HEK293 (cell line): ENCODE measurements at regions not wholly inside any gene's neighbourhood (a gene's known extent, or its start where the extent isn't known, plus 50 kb on each side); places are given as distances from the start of the nearest gene placed in this dataset.
"Not testable (repeated sequence)": the region's sequence is repeated elsewhere in the genome, so short reads cannot be mapped to it uniquely, and the experiment has no call there.

ENCODE experiments used
- ZBTB48 ChIP-seq: fragments of 450-650 bp; formaldehyde crosslinking; IDR thresholded peaks from 2 replicates; pipeline ENCODE4 v1.5.1; 2016; ENCODE audit warnings: missing biosample characterization, missing genetic modification characterization
- ZBTB49 ChIP-seq: fragments of 450-650 bp; formaldehyde crosslinking; IDR thresholded peaks from 2 replicates; pipeline ENCODE4 v1.5.1; 2016; ENCODE audit warnings: missing biosample characterization, missing genetic modification characterization, low read depth

- TF ChIP-seq ZBTB48; ZBTB49 (tag by site-specific recombination): not testable (repeated sequence)
These were observed 71.0 kb upstream of the IRX4 start for GRCh38 chr5:1953710-1954109.
